ENCODE measurements at regions not wholly inside any gene's neighbourhood (a gene's known extent, or its start where the extent isn't known, plus 50 kb on each side); places are given as distances from the start of the nearest gene placed in this dataset.
"Not testable (repeated sequence)": the region's sequence is repeated elsewhere in the genome, so short reads cannot be mapped to it uniquely, and the experiment has no call there.

DNA sequence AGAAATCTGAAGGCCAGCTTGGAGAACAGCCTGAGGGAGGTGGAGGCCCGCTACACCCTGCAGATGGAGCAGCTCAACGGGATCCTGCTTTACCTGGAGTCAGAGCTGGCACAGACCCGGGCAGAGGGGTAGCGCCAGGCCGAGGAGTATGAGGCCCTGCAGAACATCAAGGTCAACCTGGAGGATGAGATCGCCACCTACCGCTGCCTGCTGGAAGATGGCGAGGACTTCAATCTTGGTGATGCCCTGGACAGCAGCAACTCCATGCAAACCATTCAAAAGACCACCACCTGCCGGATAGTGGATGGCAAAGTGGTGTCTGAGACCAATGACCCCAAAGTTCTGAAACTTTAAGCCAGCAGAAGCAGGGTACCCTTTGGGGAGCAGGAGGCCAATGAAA, 318.4 kb downstream of the ZFHX3 start:
- TF ChIP-seq, protein P1, sequence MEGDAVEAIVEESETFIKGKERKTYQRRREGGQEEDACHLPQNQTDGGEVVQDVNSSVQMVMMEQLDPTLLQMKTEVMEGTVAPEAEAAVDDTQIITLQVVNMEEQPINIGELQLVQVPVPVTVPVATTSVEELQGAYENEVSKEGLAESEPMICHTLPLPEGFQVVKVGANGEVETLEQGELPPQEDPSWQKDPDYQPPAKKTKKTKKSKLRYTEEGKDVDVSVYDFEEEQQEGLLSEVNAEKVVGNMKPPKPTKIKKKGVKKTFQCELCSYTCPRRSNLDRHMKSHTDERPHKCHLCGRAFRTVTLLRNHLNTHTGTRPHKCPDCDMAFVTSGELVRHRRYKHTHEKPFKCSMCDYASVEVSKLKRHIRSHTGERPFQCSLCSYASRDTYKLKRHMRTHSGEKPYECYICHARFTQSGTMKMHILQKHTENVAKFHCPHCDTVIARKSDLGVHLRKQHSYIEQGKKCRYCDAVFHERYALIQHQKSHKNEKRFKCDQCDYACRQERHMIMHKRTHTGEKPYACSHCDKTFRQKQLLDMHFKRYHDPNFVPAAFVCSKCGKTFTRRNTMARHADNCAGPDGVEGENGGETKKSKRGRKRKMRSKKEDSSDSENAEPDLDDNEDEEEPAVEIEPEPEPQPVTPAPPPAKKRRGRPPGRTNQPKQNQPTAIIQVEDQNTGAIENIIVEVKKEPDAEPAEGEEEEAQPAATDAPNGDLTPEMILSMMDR (IDR thresholded peaks at IDR 0.05): not testable (repeated sequence)
- not testable (repeated sequence) for TF ChIP-seq EP300 (IDR thresholded peaks at IDR 0.05)

All from esophagus muscularis mucosa (tissue), 3 donors.